ENCODE measurements at regions not wholly inside any gene's neighbourhood (a gene's known extent, or its start where the extent isn't known, plus 50 kb on each side); places are given as distances from the start of the nearest gene placed in this dataset.

GRCh38 chr16:86166414-86166813 is 267.5 kb downstream of the IRF8 start:
- H3K27ac Mint-ChIP-seq, result no peak overlapping the region
- H3K9me3 Mint-ChIP-seq, result peaks cover 29% of the 10 kb centered on the region
- no peak for TF ChIP-seq CTCF (IDR thresholded peaks at IDR 0.05)
- H3K36me3 Mint-ChIP-seq (ENCODE audit: low read depth), result peaks cover 4% of the 10 kb centered on the region
- peaks cover 14% of the 10 kb centered on the region for H3K4me1 Mint-ChIP-seq
- H3K4me3 Mint-ChIP-seq, result no peak overlapping the region
- DNase-seq, result no peak
- peaks cover 36% of the 10 kb centered on the region for H3K27me3 Mint-ChIP-seq (ENCODE audit: low read depth, poor library complexity)

- Mint-ChIP-seq H3K27me3 (ENCODE audit: low read depth, poor library complexity) (peaks cover 33% of the 10 kb centered on the region), H3K4me1 (peaks cover 16% of the 10 kb centered on the region), H3K9me3 (peaks cover 29% of the 10 kb centered on the region), H3K4me3 (no peak overlapping the region), H3K36me3 (ENCODE audit: low read depth) (peaks cover 4% of the 10 kb centered on the region), H3K27ac (no peak overlapping the region)
- no peak for TF ChIP-seq CTCF (IDR thresholded peaks at IDR 0.05)
- DNase-seq, result no peak
These were observed 268.1 kb downstream of the IRF8 start for GRCh38 chr16:86167061-86167460.

GRCh38 chr16:86170720-86171119 is 271.8 kb downstream of the IRF8 start:
- H3K4me1 Mint-ChIP-seq, result peaks cover 16% of the 10 kb centered on the region
- no peak overlapping the region for H3K4me3 Mint-ChIP-seq
- H3K36me3 Mint-ChIP-seq (ENCODE audit: low read depth), result peaks cover under 1% of the 10 kb centered on the region
- H3K27ac Mint-ChIP-seq, result no peak overlapping the region
- H3K9me3 Mint-ChIP-seq, result peaks cover 14% of the 10 kb centered on the region
- no peak for TF ChIP-seq CTCF (IDR thresholded peaks at IDR 0.05)
- DNase-seq, result no peak
- H3K27me3 Mint-ChIP-seq (ENCODE audit: low read depth, poor library complexity), result peaks cover 50% of the 10 kb centered on the region

GRCh38 chr16:86171329-86171728 is 272.4 kb downstream of the IRF8 start:
- peak overlapping the region; percentile 2 for H3K4me3 Mint-ChIP-seq
- no peak for TF ChIP-seq CTCF (IDR thresholded peaks at IDR 0.05)
- H3K27ac Mint-ChIP-seq, result no peak overlapping the region
- peaks cover 8% of the 10 kb centered on the region for H3K9me3 Mint-ChIP-seq
- peaks cover 16% of the 10 kb centered on the region for H3K4me1 Mint-ChIP-seq
- H3K27me3 Mint-ChIP-seq (ENCODE audit: low read depth, poor library complexity), result peaks cover 55% of the 10 kb centered on the region
- DNase-seq, result no peak
- no peaks in the 10 kb centered on the region for H3K36me3 Mint-ChIP-seq (ENCODE audit: low read depth)

- peaks cover 14% of the 10 kb centered on the region for H3K9me3 Mint-ChIP-seq
- H3K4me1 Mint-ChIP-seq, result peaks cover 8% of the 10 kb centered on the region
- no peak for TF ChIP-seq CTCF (IDR thresholded peaks at IDR 0.05)
- no peak overlapping the region for H3K27ac Mint-ChIP-seq
- no peaks in the 10 kb centered on the region for H3K36me3 Mint-ChIP-seq (ENCODE audit: low read depth)
- no peak overlapping the region for H3K4me3 Mint-ChIP-seq
- no peak for DNase-seq
- peaks cover 45% of the 10 kb centered on the region for H3K27me3 Mint-ChIP-seq (ENCODE audit: low read depth, poor library complexity)
These were observed 276.9 kb downstream of the IRF8 start for GRCh38 chr16:86175816-86176215.

GRCh38 chr16:86176462-86176861 is 277.5 kb downstream of the IRF8 start:
- no peak overlapping the region for H3K4me3 Mint-ChIP-seq
- no peak overlapping the region for H3K27ac Mint-ChIP-seq
- TF ChIP-seq CTCF (IDR thresholded peaks at IDR 0.05), result no peak
- peaks cover 14% of the 10 kb centered on the region for H3K9me3 Mint-ChIP-seq
- no peaks in the 10 kb centered on the region for H3K36me3 Mint-ChIP-seq (ENCODE audit: low read depth)
- peaks cover 45% of the 10 kb centered on the region for H3K27me3 Mint-ChIP-seq (ENCODE audit: low read depth, poor library complexity)
- no peak for DNase-seq
- peaks cover 1% of the 10 kb centered on the region for H3K4me1 Mint-ChIP-seq

Measured in nephron progenitor cell (in vitro differentiated cells).